Neural cell (in vitro differentiated cells): ENCODE measurements at regions not wholly inside any gene's neighbourhood (a gene's known extent, or its start where the extent isn't known, plus 50 kb on each side); places are given as distances from the start of the nearest gene placed in this dataset.

ENCODE experiments used
- H2AFZ ChIP-seq: fragments of 200-600, 300-800 bp; sonication (generic), shearing (Covaris generic); 2 replicates; pipeline ENCODE4 v1.6.0; 2014; ENCODE audit warnings: low read depth, mild to moderate bottlenecking, antibody characterized with exemption, low read length, moderate library complexity
- H3F3A ChIP-seq: fragments of 200-600 bp; shearing (Covaris generic); 2 replicates; pipeline ENCODE4 v1.6.1; 2016; ENCODE audit warnings: mild to moderate bottlenecking, moderate library complexity, mixed read lengths, antibody characterized with exemption, low read length; ENCODE audit not compliant: insufficient read depth, poor library complexity, severe bottlenecking
- H3K27ac ChIP-seq: fragments of 200-600, 300-800 bp; sonication (generic), shearing (Covaris generic); 2 replicates; pipeline ENCODE4 v1.5.1; 2014; ENCODE audit warnings: mild to moderate bottlenecking, low read length, moderate library complexity
- H3K27me3 ChIP-seq: fragments of 300-800, 200-600 bp; sonication (generic), shearing (Covaris generic); 2 replicates; pipeline ENCODE4 v1.6.0; 2014; ENCODE audit warnings: mild to moderate bottlenecking, low read depth, low read length, moderate library complexity; ENCODE audit not compliant: insufficient read depth
- H3K36me3 ChIP-seq: fragments of 300-800, 200-600 bp; sonication (generic), shearing (Covaris generic); 2 replicates; pipeline ENCODE4 v1.5.1; 2014; ENCODE audit warnings: mild to moderate bottlenecking, antibody characterized with exemption, low read length, moderate library complexity; ENCODE audit not compliant: insufficient read depth
- H3K4me2 ChIP-seq: fragments of 300-800, 200-600 bp; sonication (generic), shearing (Covaris generic); 2 replicates; pipeline ENCODE4 v1.6.0; 2014; ENCODE audit warnings: mild to moderate bottlenecking, low read length
- H3K4me3 ChIP-seq: fragments of 300-800, 200-600 bp; sonication (generic), shearing (Covaris generic); 2 replicates; pipeline ENCODE4 v1.5.1; 2014; ENCODE audit warnings: mild to moderate bottlenecking, low read length, moderate library complexity
- H3K79me2 ChIP-seq: fragments of 200-600 bp; shearing (Covaris generic); replicated peaks from 2 replicates; pipeline ENCODE4 v1.6.0; 2014; ENCODE audit warnings: mild to moderate bottlenecking, low read length, moderate library complexity; ENCODE audit not compliant: insufficient read depth
- H3K9ac ChIP-seq: fragments of 300-800, 200-600 bp; sonication (generic), shearing (Covaris generic); 2 replicates; pipeline ENCODE4 v1.6.1; 2016; ENCODE audit warnings: mild to moderate bottlenecking, low read length, mixed read lengths
- H3K9me2 ChIP-seq: fragments of 200-600 bp; shearing (Covaris generic); 2 replicates; pipeline ENCODE4 v1.6.1; 2016; ENCODE audit warnings: mild to moderate bottlenecking, low read length, mixed read lengths; ENCODE audit not compliant: insufficient read depth
- H3K9me3 ChIP-seq: fragments of 200-600, 300-800 bp; sonication (generic), shearing (Covaris generic); 2 replicates; pipeline ENCODE4 v1.6.1; 2016; ENCODE audit warnings: mild to moderate bottlenecking, mixed run types, low read length, moderate library complexity, mixed read lengths
- H4K20me1 ChIP-seq: fragments of 200-600 bp; shearing (Covaris generic); 2 replicates; pipeline ENCODE4 v1.6.1; 2016; ENCODE audit warnings: mild to moderate bottlenecking, mixed run types; ENCODE audit not compliant: insufficient read depth
- CTCF ChIP-seq: fragments of 450-650 bp; IDR thresholded peaks from 2 replicates; pipeline ENCODE4 v1.5.1; 2014; ENCODE audit warnings: antibody characterized with exemption, mild to moderate bottlenecking, moderate library complexity; ENCODE audit not compliant: poor library complexity, severe bottlenecking
- EP300 ChIP-seq: fragments of 450-650 bp; conservative IDR thresholded peaks from 2 replicates; pipeline ENCODE4 v1.6.1; 2014; ENCODE audit warnings: antibody characterized with exemption, mild to moderate bottlenecking, moderate library complexity; ENCODE audit not compliant: poor library complexity, severe bottlenecking
- EZH2 ChIP-seq: fragments of 200-600, 300-800 bp; shearing (Covaris generic), sonication (generic); IDR thresholded peaks from 2 replicates; pipeline ENCODE4 v1.6.1; 2014; ENCODE audit warnings: antibody characterized with exemption, low read length, borderline replicate concordance, mild to moderate bottlenecking; ENCODE audit not compliant: insufficient read depth, poor library complexity, severe bottlenecking
- MXI1 ChIP-seq: fragments of 450-650 bp; conservative IDR thresholded peaks from 2 replicates; pipeline ENCODE4 v1.6.1; 2014; ENCODE audit warnings: antibody characterized with exemption, mild to moderate bottlenecking; ENCODE audit not compliant: poor library complexity, severe bottlenecking
- POLR2AphosphoS5 ChIP-seq: IDR thresholded peaks from 2 replicates; pipeline ENCODE4 v1.6.1; 2012
- RAD21 ChIP-seq: fragments of 450-650 bp; conservative IDR thresholded peaks from 2 replicates; pipeline ENCODE4 v1.6.1; 2014; ENCODE audit warnings: antibody characterized with exemption, mild to moderate bottlenecking, moderate library complexity
- REST ChIP-seq: IDR thresholded peaks from 2 replicates; pipeline ENCODE4 v1.6.1; 2012; ENCODE audit warnings: borderline replicate concordance
- SMC3 ChIP-seq: fragments of 450-650 bp; conservative IDR thresholded peaks from 2 replicates; pipeline ENCODE4 v1.6.1; 2014; ENCODE audit warnings: antibody characterized with exemption, mild to moderate bottlenecking, moderate library complexity; ENCODE audit not compliant: poor library complexity
- TAF1 ChIP-seq: IDR thresholded peaks from 2 replicates; pipeline ENCODE4 v1.6.1; 2012; ENCODE audit warnings: low read depth

GRCh38 chr9:19662213-19662612 is 126.6 kb downstream of the SLC24A2 start:
- H3K27ac ChIP-seq = no peak overlapping the region

GRCh38 chr9:19660019-19660418 is 128.8 kb downstream of the SLC24A2 start:
- Histone ChIP-seq H3K9me3 (no peaks in the 10 kb centered on the region), H3K27ac (no peak overlapping the region), H3K9ac (no peak overlapping the region), H3K9me2 (no peaks in the 10 kb centered on the region), H3K79me2 (no peaks in the 10 kb centered on the region), H4K20me1 (no peaks in the 10 kb centered on the region), H3K4me3 (no peak overlapping the region), H3K36me3 (no peaks in the 10 kb centered on the region), H3K27me3 (no peaks in the 10 kb centered on the region), H2AFZ (no peak overlapping the region), H3F3A (no peaks in the 10 kb centered on the region), H3K4me2 (no peak overlapping the region)
- TF ChIP-seq SMC3 (no peak), RAD21 (no peak), CTCF (no peak), EP300 (no peak), MXI1 (no peak), POLR2AphosphoS5 (no peak), REST (no peak)

More at GRCh38 chr9:19662213-19662612, 126.6 kb downstream of the SLC24A2 start:
- TF ChIP-seq CTCF = no peak
- no peak for TF ChIP-seq SMC3
- no peak for TF ChIP-seq EP300
- TF ChIP-seq MXI1 = no peak
- TF ChIP-seq RAD21 = no peak
- TF ChIP-seq EZH2 = no peak
- TF ChIP-seq TAF1 = no peak
- TF ChIP-seq POLR2AphosphoS5 = no peak
- no peak for TF ChIP-seq REST
- no peak overlapping the region for H3K4me3 ChIP-seq
- no peaks in the 10 kb centered on the region for H3K79me2 ChIP-seq
- no peaks in the 10 kb centered on the region for H3K9me2 ChIP-seq
- no peaks in the 10 kb centered on the region for H3K36me3 ChIP-seq
- no peaks in the 10 kb centered on the region for H3K9me3 ChIP-seq
- no peak overlapping the region for H3K4me2 ChIP-seq
- H2AFZ ChIP-seq = no peak overlapping the region
- H3K27me3 ChIP-seq = no peaks in the 10 kb centered on the region
- H3F3A ChIP-seq = no peaks in the 10 kb centered on the region
- no peaks in the 10 kb centered on the region for H4K20me1 ChIP-seq
- H3K9ac ChIP-seq = no peak overlapping the region
